Liver (tissue), 3 donors: ENCODE measurements at regions not wholly inside any gene's neighbourhood (a gene's known extent, or its start where the extent isn't known, plus 50 kb on each side); places are given as distances from the start of the nearest gene placed in this dataset.

Experiments
- ATF3 ChIP-seq: IDR thresholded peaks from 2 replicates; pipeline ENCODE4 v1.6.1; 2016; ENCODE audit warnings: antibody characterized with exemption
- CTCF ChIP-seq: fragments of 150-350 bp; IDR thresholded peaks from 2 replicates; pipeline ENCODE4 v1.5.1; 2017; ENCODE audit warnings: improper control_type of control experiment, low read depth, low read length; ENCODE audit not compliant: missing input control
- FOXA2 ChIP-seq: IDR thresholded peaks from 2 replicates; pipeline ENCODE4 v1.6.1; 2016; ENCODE audit warnings: antibody characterized with exemption
- GABPA ChIP-seq, 2 donors: IDR thresholded peaks in 1 of 2; conservative IDR thresholded peaks in 1 of 2; 2 replicates each; pipeline ENCODE4 v1.6.1; 2016; ENCODE audit warnings: antibody characterized with exemption in 2 of 2, mild to moderate bottlenecking in 1 of 2, moderate library complexity in 1 of 2
- HNF4G ChIP-seq: IDR thresholded peaks from 2 replicates; pipeline ENCODE4 v1.6.1; 2016; ENCODE audit warnings: antibody characterized with exemption
- JUND ChIP-seq, 2 donors: IDR thresholded peaks; 2 replicates each; pipeline ENCODE4 v1.6.1; 2016; ENCODE audit warnings: antibody characterized with exemption in 2 of 2
- MAX ChIP-seq: IDR thresholded peaks from 2 replicates; pipeline ENCODE4 v1.6.1; 2016; ENCODE audit warnings: antibody characterized with exemption
- RAD21 ChIP-seq, 2 donors: IDR thresholded peaks; 2 replicates each; pipeline ENCODE4 v1.6.1; 2016; ENCODE audit warnings: antibody characterized with exemption in 2 of 2, mild to moderate bottlenecking in 2 of 2
- REST ChIP-seq: IDR thresholded peaks from 2 replicates; pipeline ENCODE4 v1.6.1; 2016; ENCODE audit warnings: antibody characterized with exemption, mild to moderate bottlenecking
- RXRA ChIP-seq, 2 donors: IDR thresholded peaks; 2 replicates each; pipeline ENCODE4 v1.6.1; 2017 to 2018; ENCODE audit warnings: antibody characterized with exemption in 2 of 2, mild to moderate bottlenecking in 1 of 2
- SP1 ChIP-seq: IDR thresholded peaks from 2 replicates; pipeline ENCODE4 v1.6.1; 2018; ENCODE audit warnings: antibody characterized with exemption, mild to moderate bottlenecking
- TAF1 ChIP-seq: conservative IDR thresholded peaks from 2 replicates; pipeline ENCODE4 v1.6.1; 2016; ENCODE audit warnings: antibody characterized with exemption, mild to moderate bottlenecking
- YY1 ChIP-seq: IDR thresholded peaks from 2 replicates; pipeline ENCODE4 v1.6.1; 2016; ENCODE audit warnings: antibody characterized with exemption, mild to moderate bottlenecking
- ZBTB33 ChIP-seq: IDR thresholded peaks from 2 replicates; pipeline ENCODE4 v1.6.1; 2016; ENCODE audit warnings: antibody characterized with exemption
- donor health status: healthy.
- donor health status: healthy.

- TF ChIP-seq CTCF, result no peak
- TF ChIP-seq JUND (IDR thresholded peaks at IDR 0.05), result no peak
- TF ChIP-seq MAX, result no peak
- no peak for TF ChIP-seq SP1
- TF ChIP-seq ATF3, result no peak
- TF ChIP-seq YY1, result no peak
- no peak for TF ChIP-seq REST
- no peak for TF ChIP-seq RXRA (IDR thresholded peaks at IDR 0.05)
- no peak for TF ChIP-seq RAD21 (IDR thresholded peaks at IDR 0.05)
- no peak for TF ChIP-seq ZBTB33
- TF ChIP-seq GABPA (IDR thresholded peaks at IDR 0.05 in 1 of 2, conservative IDR thresholded peaks at IDR 0.05 in 1 of 2), result no peak
- TF ChIP-seq HNF4G, result no peak
- no peak for TF ChIP-seq TAF1
- TF ChIP-seq FOXA2, result no peak
Measured at GRCh38 chr5:27474395-27474794, 436.0 kb upstream of the CDH9 start.
